Type B pancreatic cell (in vitro differentiated cells): ENCODE measurements at regions not wholly inside any gene's neighbourhood (a gene's known extent, or its start where the extent isn't known, plus 50 kb on each side); places are given as distances from the start of the nearest gene placed in this dataset.

Experiments used
- DNase-seq: peaks from one replicate; pipeline ENCODE4 v3.0.0; 2021; ENCODE audit warnings: mixed read lengths; ENCODE audit not compliant: unreplicated experiment; ENCODE audit errors: extremely low spot score
- H3K27ac Mint-ChIP-seq: 2 replicates; pipeline ENCODE4 v1.8.0; 2021; ENCODE audit warnings: mild to moderate bottlenecking, mixed read lengths
- H3K27me3 Mint-ChIP-seq: 2 replicates; pipeline ENCODE4 v1.8.0; 2021; ENCODE audit warnings: mixed read lengths
- H3K36me3 Mint-ChIP-seq: 2 replicates; pipeline ENCODE4 v1.8.0; 2021; ENCODE audit warnings: mixed read lengths
- H3K4me1 Mint-ChIP-seq: one replicate; pipeline ENCODE4 v1.8.0; 2021; ENCODE audit warnings: mixed read lengths; ENCODE audit not compliant: unreplicated experiment
- H3K4me3 Mint-ChIP-seq: 2 replicates; pipeline ENCODE4 v1.8.0; 2021; ENCODE audit warnings: mild to moderate bottlenecking, mixed read lengths
- H3K9me3 Mint-ChIP-seq: 2 replicates; pipeline ENCODE4 v1.8.0; 2021; ENCODE audit warnings: mixed read lengths
- TF ChIP-seq, protein P1 (sequence below): fragments of 200-600 bp; sonication (generic); conservative IDR thresholded peaks from 2 replicates; pipeline ENCODE4 v1.5.0; 2021; ENCODE audit warnings: antibody characterized with exemption, mild to moderate bottlenecking

DNA sequence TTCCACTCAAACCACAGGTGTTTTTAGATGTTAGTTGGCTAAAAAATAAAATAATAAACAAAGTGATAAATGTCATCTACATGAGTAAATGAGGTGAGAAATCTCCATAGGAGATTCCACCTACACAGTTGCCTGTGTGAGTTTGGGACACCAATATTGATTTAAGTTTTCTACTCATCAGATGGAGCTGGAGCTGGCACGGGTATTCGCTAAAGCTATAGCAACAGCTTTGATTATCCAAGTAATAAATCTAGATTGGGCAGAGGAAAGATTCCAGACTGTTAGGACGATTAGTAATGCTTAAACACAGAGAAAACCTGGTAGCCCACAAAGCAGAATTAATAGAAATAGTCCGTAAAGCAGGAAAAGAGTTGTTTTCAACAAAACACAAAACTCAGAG, 313.9 kb downstream of the PABPC4L start:
- no peak for DNase-seq
- Mint-ChIP-seq H3K27ac (no peak overlapping the region), H3K4me1 (no peaks in the 10 kb centered on the region), H3K9me3 (no peaks in the 10 kb centered on the region), H3K4me3 (no peak overlapping the region), H3K27me3 (no peaks in the 10 kb centered on the region), H3K36me3 (no peaks in the 10 kb centered on the region)
- TF ChIP-seq, protein P1, sequence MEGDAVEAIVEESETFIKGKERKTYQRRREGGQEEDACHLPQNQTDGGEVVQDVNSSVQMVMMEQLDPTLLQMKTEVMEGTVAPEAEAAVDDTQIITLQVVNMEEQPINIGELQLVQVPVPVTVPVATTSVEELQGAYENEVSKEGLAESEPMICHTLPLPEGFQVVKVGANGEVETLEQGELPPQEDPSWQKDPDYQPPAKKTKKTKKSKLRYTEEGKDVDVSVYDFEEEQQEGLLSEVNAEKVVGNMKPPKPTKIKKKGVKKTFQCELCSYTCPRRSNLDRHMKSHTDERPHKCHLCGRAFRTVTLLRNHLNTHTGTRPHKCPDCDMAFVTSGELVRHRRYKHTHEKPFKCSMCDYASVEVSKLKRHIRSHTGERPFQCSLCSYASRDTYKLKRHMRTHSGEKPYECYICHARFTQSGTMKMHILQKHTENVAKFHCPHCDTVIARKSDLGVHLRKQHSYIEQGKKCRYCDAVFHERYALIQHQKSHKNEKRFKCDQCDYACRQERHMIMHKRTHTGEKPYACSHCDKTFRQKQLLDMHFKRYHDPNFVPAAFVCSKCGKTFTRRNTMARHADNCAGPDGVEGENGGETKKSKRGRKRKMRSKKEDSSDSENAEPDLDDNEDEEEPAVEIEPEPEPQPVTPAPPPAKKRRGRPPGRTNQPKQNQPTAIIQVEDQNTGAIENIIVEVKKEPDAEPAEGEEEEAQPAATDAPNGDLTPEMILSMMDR: no peak

DNA sequence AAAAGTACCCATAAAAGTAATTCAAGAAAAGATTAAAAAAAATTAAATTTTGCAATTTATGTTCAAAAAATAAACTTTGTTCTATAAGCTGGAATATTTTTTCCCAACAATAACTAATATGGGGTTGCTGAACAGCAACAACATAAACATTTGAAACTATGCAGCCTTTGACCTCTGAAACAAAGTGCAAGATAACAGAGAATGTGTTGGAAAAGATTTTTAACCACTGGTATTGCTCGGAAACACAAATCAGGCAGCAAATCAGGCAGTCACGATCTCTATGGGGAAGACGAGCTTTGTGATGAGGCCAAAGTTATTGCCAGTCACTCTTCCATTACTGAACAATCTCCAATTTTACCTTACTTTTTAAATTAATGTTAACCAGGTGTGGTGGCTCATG, 332.1 kb downstream of the PABPC4L start:
- H3K27ac Mint-ChIP-seq: no peak overlapping the region
- no peak overlapping the region for H3K4me3 Mint-ChIP-seq
- peaks cover 5% of the 10 kb centered on the region for H3K9me3 Mint-ChIP-seq
- TF ChIP-seq, protein P1: no peak
- H3K27me3 Mint-ChIP-seq: no peaks in the 10 kb centered on the region
- DNase-seq: no peak
- H3K36me3 Mint-ChIP-seq: no peaks in the 10 kb centered on the region
- H3K4me1 Mint-ChIP-seq: peaks cover 7% of the 10 kb centered on the region

DNA sequence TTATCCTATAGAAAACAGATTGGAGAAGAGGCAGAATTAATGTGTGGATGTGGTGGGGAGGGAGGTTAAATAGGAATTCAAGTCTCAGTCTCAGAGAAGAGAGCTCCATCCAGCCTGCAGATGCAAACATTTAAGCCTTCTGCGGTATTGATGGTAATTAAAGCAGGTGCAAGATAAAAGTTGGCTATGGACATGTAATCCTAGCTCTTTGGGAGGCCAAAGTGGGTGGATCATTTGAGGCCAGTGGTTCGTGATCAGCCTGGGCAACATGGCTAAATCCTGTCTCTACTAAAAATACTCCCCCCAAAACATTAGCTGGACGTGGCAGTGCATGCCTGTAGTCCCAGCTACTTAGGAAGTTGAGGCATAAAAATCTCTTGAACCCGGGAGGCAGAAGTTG, 332.7 kb downstream of the PABPC4L start:
- Mint-ChIP-seq H3K27me3 (no peaks in the 10 kb centered on the region), H3K36me3 (no peaks in the 10 kb centered on the region), H3K9me3 (peaks cover 5% of the 10 kb centered on the region), H3K4me1 (peaks cover 7% of the 10 kb centered on the region), H3K4me3 (no peak overlapping the region), H3K27ac (no peak overlapping the region)
- TF ChIP-seq, protein P1: no peak
- DNase-seq: no peak

DNA sequence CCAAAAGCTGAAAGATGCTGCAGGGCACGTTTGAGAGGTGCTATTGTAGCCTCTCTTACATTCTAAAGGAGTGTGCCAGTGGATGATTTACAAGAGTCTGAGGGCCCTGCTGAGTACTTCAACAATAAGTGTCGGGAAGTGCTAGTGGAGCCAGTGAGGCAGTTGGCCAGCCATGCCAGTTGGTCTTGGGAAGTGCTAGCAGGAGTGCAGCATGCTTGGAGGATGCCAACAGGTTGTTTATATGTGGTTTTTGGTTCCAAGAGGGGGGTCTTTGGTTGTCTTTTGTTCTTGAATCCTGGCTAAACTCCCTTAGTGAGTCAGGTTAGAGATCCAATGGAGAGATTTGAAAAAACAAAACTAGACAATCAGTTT, 335.3 kb downstream of the PABPC4L start:
- Mint-ChIP-seq H3K9me3 (peaks cover 5% of the 10 kb centered on the region), H3K36me3 (no peaks in the 10 kb centered on the region), H3K4me1 (peaks cover 7% of the 10 kb centered on the region), H3K4me3 (no peak overlapping the region), H3K27ac (no peak overlapping the region), H3K27me3 (no peaks in the 10 kb centered on the region)
- DNase-seq: no peak
- TF ChIP-seq, protein P1: no peak

DNA sequence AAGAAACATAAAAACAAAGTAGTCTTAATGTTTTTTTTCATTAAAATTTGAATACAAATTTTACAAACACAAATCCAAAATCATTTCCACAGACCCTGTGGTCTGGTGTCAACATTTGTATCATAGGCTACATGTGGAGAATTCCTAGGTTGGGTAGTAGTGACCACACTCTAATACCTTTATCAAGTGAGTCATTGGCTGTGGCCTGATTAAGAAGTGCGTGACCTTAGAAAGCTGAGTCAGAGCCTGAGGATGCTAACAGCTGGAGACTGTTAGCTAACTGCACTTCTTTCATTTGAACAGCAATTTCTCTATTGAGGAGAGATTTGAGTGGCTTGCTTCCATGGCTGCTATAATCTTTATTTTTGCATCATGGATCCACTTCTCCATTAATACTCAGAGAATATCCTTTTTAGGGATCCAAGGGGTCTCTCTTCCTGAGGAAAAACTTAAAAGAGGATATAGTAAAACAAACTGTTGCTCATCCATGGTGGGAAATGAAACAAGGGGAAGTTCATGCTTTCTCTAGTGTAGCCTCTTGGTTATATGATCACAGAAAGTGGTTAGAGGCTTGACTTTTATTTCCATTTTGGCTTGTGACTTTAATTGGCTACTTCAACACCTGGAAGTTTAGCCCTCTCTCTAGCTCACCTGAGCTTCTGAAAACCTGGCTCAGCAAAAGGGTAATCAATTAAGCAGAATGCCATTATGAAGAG, 335.8 kb downstream of the PABPC4L start:
- Mint-ChIP-seq H3K4me3 (no peak overlapping the region), H3K9me3 (peaks cover 5% of the 10 kb centered on the region), H3K36me3 (no peaks in the 10 kb centered on the region), H3K4me1 (peaks cover 7% of the 10 kb centered on the region), H3K27me3 (no peaks in the 10 kb centered on the region), H3K27ac (no peak overlapping the region)
- no peak for DNase-seq
- TF ChIP-seq, protein P1: no peak
